ENCODE measurements at regions not wholly inside any gene's neighbourhood (a gene's known extent, or its start where the extent isn't known, plus 50 kb on each side); places are given as distances from the start of the nearest gene placed in this dataset.

DNA sequence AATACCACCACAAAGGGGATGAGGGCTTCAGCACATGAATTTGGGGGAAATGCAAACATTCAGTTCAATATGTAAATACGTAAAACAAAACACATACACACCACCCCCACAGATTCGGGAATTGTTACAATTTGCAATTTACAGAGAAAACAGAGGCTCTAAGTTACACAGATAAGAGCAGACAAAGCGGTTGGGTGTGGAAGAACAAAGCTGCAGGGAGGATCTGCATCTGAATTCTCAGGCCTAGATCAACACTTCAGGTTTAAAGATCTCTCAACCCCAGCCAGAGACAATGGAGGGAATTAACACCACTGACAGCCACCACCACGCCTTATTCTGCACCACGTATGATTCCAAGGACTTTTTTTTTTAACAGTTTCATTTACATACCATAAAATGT is 375.5 kb downstream of the BCL11B start:
- H3K36me3 ChIP-seq (ENCODE audit: control insufficient read depth in 2 of 2, insufficient read depth in 2 of 2, low read length in 1 of 2): no peaks in the 10 kb centered on the region
- no peak overlapping the region for H3K4me3 ChIP-seq (ENCODE audit: low read length in 2 of 2)
- DNase-seq (ENCODE audit: low read depth in 6 of 9, low spot score in 9 of 9): no peak
- peaks cover 2 to 5% of the 10 kb centered on the region in 2 donors for H3K9me3 ChIP-seq (ENCODE audit: control insufficient read depth in 2 of 2, insufficient read depth in 1 of 2, low read length in 1 of 2)
- peaks cover 0 to under 1% of the 10 kb centered on the region in 2 donors for H3K4me1 ChIP-seq (ENCODE audit: control insufficient read depth in 2 of 2, insufficient read depth in 2 of 2, low read length in 2 of 2)
- H3K27ac ChIP-seq (ENCODE audit: low read depth in 1 of 2, low read length in 1 of 2): no peak overlapping the region
- no peaks in the 10 kb centered on the region for H3K27me3 ChIP-seq (ENCODE audit: control insufficient read depth in 2 of 2, insufficient read depth in 1 of 2, low read length in 1 of 2)
- 88% methylated on average over 5 of the region's 5 CpGs for WGBS

DNA sequence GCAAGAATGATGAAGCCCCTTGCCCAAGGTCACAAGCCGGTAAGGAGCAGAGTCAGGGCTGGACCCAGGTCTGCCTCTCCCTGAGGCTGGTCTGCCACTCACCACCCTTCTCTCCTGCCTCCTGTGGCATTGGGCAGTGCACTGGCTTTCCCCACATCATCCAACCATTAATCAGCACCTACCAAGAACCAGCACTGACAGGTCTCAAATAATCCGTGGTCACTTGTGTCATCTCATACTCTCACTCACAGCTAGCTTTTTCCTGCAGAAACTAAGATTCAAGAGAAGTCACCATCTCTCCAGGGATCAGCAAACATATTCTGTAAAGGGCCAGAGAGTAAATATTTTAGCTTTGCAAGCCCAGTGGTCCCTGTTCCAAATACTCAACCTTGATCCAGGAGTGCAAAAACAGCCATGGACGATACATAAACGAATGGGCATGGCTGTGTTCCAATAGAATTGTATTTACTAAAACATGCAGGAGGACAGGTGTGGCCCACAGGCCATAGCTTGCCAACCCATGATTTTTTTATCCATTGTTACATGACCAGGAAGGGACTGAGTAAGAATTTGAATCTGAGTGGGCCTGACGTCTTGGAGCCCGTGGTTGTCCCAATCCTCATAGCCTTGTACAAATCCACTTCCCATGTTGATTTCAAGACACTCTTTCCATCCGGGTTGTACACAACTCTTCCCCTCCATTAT is 374.2 kb downstream of the BCL11B start:
- no peak for DNase-seq (ENCODE audit: low read depth in 6 of 9, low spot score in 9 of 9)
- Histone ChIP-seq H3K36me3 (ENCODE audit: control insufficient read depth in 2 of 2, insufficient read depth in 2 of 2, low read length in 1 of 2) (no peaks in the 10 kb centered on the region), H3K9me3 (ENCODE audit: control insufficient read depth in 2 of 2, insufficient read depth in 1 of 2, low read length in 1 of 2) (peaks cover 2 to 5% of the 10 kb centered on the region in 2 donors), H3K4me3 (ENCODE audit: low read length in 2 of 2) (no peak overlapping the region), H3K4me1 (ENCODE audit: control insufficient read depth in 2 of 2, insufficient read depth in 2 of 2, low read length in 2 of 2) (peaks cover 0 to 7% of the 10 kb centered on the region in 2 donors), H3K27ac (ENCODE audit: low read depth in 1 of 2, low read length in 1 of 2) (no peak overlapping the region), H3K27me3 (ENCODE audit: control insufficient read depth in 2 of 2, insufficient read depth in 1 of 2, low read length in 1 of 2) (no peaks in the 10 kb centered on the region)
- 96% methylated on average over 7 of the region's 7 CpGs for WGBS

DNA sequence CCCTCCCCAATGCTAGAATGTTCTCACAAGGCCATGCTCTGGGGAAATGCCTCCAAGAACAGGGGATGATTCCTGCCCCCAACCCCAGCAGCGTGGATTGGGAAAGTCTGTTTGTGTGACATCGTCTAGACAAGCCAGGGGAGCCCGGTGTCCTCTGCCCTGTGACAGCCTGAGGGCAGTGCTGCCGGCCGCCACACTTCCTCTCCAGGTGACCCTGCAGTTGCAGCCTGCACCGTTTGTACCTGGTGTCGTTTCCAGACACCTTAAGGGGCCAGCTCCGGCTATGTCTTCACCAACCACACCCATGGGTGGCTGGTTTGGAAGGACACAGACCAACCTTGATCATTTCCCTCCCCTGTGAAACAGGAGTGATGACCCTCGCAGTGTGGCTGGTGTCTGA is 372.6 kb downstream of the BCL11B start:
- 77% methylated on average over 9 of the region's 9 CpGs for WGBS
- Histone ChIP-seq H3K27me3 (ENCODE audit: control insufficient read depth in 2 of 2, insufficient read depth in 1 of 2, low read length in 1 of 2) (no peaks in the 10 kb centered on the region), H3K27ac (ENCODE audit: low read depth in 1 of 2, low read length in 1 of 2) (no peak overlapping the region), H3K36me3 (ENCODE audit: control insufficient read depth in 2 of 2, insufficient read depth in 2 of 2, low read length in 1 of 2) (no peaks in the 10 kb centered on the region), H3K4me1 (ENCODE audit: control insufficient read depth in 2 of 2, insufficient read depth in 2 of 2, low read length in 2 of 2) (peaks cover 0 to 7% of the 10 kb centered on the region in 2 donors), H3K9me3 (ENCODE audit: control insufficient read depth in 2 of 2, insufficient read depth in 1 of 2, low read length in 1 of 2) (peaks cover 2 to 5% of the 10 kb centered on the region in 2 donors), H3K4me3 (ENCODE audit: low read length in 2 of 2) (no peak overlapping the region)
- DNase-seq (ENCODE audit: low read depth in 6 of 9, low spot score in 9 of 9): no peak

DNA sequence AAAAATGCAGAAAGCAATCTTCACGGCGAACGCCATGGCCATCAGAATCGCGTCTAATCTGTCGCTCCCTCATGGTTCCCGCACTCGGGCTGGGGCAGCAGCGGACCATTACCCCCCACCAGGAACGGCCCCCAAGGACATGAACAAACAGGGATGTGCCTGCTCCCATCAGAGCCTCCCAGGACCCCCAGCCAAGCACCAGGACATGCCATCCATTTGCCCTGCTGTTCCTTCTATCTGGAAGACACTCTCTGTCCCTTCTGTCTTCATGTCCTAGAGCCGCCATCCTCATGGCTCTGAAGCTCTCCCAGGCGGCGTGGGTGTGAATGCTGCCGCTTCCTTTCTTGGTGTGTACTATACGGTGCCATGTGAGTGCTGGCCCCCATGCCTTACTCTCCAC is 371.8 kb downstream of the BCL11B start:
- Histone ChIP-seq H3K36me3 (ENCODE audit: control insufficient read depth in 2 of 2, insufficient read depth in 2 of 2, low read length in 1 of 2) (no peaks in the 10 kb centered on the region), H3K9me3 (ENCODE audit: control insufficient read depth in 2 of 2, insufficient read depth in 1 of 2, low read length in 1 of 2) (peaks cover 2 to 5% of the 10 kb centered on the region in 2 donors), H3K27me3 (ENCODE audit: control insufficient read depth in 2 of 2, insufficient read depth in 1 of 2, low read length in 1 of 2) (peaks cover 0 to 2% of the 10 kb centered on the region in 2 donors), H3K4me1 (ENCODE audit: control insufficient read depth in 2 of 2, insufficient read depth in 2 of 2, low read length in 2 of 2) (peaks cover 0 to 7% of the 10 kb centered on the region in 2 donors), H3K27ac (ENCODE audit: low read depth in 1 of 2, low read length in 1 of 2) (no peak overlapping the region), H3K4me3 (ENCODE audit: low read length in 2 of 2) (no peak overlapping the region)
- 97% methylated on average over 15 of the region's 15 CpGs for whole genome bisulfite sequencing
- no peak for DNase-seq (ENCODE audit: low read depth in 6 of 9, low spot score in 9 of 9)

DNA sequence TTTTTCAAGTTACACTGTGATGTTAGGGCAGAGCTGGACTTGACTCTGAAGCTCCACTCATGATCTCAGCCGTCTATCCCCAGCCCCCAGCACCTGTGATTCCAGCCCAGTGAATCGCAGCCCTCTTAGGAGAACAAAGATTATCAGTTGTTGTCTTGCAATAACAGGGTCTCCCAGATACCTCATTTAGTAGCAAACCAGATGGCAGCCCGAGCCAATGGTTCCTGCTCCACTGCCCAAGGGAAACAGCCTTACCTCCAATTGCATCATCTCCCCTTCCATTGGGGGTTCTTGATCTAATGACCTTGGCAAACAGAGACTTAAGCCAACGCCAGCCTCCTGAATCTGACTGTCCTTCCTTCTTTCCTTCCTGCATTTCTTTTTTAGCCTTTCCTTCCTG is 371.2 kb downstream of the BCL11B start:
- peaks cover 2 to 5% of the 10 kb centered on the region in 2 donors for H3K9me3 ChIP-seq (ENCODE audit: control insufficient read depth in 2 of 2, insufficient read depth in 1 of 2, low read length in 1 of 2)
- peaks cover 0 to 7% of the 10 kb centered on the region in 2 donors for H3K4me1 ChIP-seq (ENCODE audit: control insufficient read depth in 2 of 2, insufficient read depth in 2 of 2, low read length in 2 of 2)
- H3K4me3 ChIP-seq (ENCODE audit: low read length in 2 of 2): no peak overlapping the region
- peaks cover 0 to 2% of the 10 kb centered on the region in 2 donors for H3K27me3 ChIP-seq (ENCODE audit: control insufficient read depth in 2 of 2, insufficient read depth in 1 of 2, low read length in 1 of 2)
- no peak overlapping the region for H3K27ac ChIP-seq (ENCODE audit: low read depth in 1 of 2, low read length in 1 of 2)
- WGBS: 85% methylated on average over 4 of the region's 4 CpGs
- DNase-seq (ENCODE audit: low read depth in 6 of 9, low spot score in 9 of 9): no peak
- no peaks in the 10 kb centered on the region for H3K36me3 ChIP-seq (ENCODE audit: control insufficient read depth in 2 of 2, insufficient read depth in 2 of 2, low read length in 1 of 2)

DNA sequence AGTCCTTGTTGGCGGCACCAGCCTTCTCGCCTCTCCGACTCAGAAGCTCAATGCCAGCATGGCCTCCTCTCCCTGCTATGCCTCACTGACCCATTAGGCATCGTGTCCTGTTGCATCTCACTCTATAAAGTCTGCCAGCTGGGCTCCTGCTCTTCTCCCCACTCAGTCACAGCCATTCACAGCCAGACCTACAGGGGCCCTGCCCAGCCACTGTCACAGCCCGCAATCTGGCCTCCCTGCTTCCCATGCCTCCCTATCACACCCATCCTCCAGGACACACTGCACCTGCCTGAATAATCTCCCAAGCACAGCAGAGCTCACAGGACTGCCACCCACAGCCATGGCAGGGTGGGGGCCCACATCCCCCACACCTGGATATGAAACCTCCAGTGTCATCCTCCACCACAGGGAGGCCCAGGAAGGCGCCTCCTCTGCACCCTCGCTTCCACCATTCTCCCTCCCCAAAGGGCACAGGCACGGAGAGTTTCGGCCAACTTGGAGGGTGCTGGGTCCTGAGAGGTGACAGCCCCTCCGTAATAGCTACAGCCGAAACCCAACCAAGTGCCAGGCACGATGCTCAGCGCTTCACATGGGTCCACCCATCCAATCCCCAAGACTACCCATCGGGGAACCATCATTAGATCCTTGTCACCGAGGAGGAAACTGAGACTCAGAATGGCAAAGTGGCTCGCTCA is 370.3 kb downstream of the BCL11B start:
- no peak overlapping the region for H3K4me3 ChIP-seq (ENCODE audit: low read length in 2 of 2)
- whole genome bisulfite sequencing: 93% methylated on average over 16 of the region's 16 CpGs
- peaks cover 3 to 15% of the 10 kb centered on the region in 2 donors for H3K4me1 ChIP-seq (ENCODE audit: control insufficient read depth in 2 of 2, insufficient read depth in 2 of 2, low read length in 2 of 2)
- no peaks in the 10 kb centered on the region for H3K36me3 ChIP-seq (ENCODE audit: control insufficient read depth in 2 of 2, insufficient read depth in 2 of 2, low read length in 1 of 2)
- H3K27me3 ChIP-seq (ENCODE audit: control insufficient read depth in 2 of 2, insufficient read depth in 1 of 2, low read length in 1 of 2): peaks cover 0 to 2% of the 10 kb centered on the region in 2 donors
- DNase-seq (ENCODE audit: low read depth in 6 of 9, low spot score in 9 of 9): no peak
- peaks cover 2 to 5% of the 10 kb centered on the region in 2 donors for H3K9me3 ChIP-seq (ENCODE audit: control insufficient read depth in 2 of 2, insufficient read depth in 1 of 2, low read length in 1 of 2)
- no peak overlapping the region for H3K27ac ChIP-seq (ENCODE audit: low read depth in 1 of 2, low read length in 1 of 2)

DNA sequence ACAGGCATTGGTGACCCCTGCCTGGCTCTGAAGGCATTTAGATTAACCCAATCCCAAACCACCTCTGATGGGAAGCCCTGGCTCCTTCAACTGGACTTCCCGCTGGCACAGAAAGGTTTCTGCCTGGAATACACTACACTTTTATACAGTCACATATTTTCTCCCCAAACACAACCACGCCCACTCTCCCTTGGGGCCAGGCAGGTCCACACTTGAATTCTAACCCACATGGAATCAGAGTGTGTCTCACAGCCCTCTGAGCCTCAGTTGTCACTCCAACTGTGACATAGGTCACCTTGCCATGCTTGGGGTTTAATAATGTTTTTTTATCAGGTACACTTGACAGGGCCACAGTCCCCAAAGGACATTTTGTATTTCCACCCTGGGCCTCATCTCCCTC is 368.6 kb downstream of the BCL11B start:
- peaks cover 0 to 2% of the 10 kb centered on the region in 2 donors for H3K27me3 ChIP-seq (ENCODE audit: control insufficient read depth in 2 of 2, insufficient read depth in 1 of 2, low read length in 1 of 2)
- no peak overlapping the region for H3K4me3 ChIP-seq (ENCODE audit: low read length in 2 of 2)
- no peak for DNase-seq (ENCODE audit: low read depth in 6 of 9, low spot score in 9 of 9)
- H3K36me3 ChIP-seq (ENCODE audit: control insufficient read depth in 2 of 2, insufficient read depth in 2 of 2, low read length in 1 of 2): no peaks in the 10 kb centered on the region
- WGBS: 93% methylated on average over 2 of the region's 2 CpGs
- H3K4me1 ChIP-seq (ENCODE audit: control insufficient read depth in 2 of 2, insufficient read depth in 2 of 2, low read length in 2 of 2): peaks cover 6 to 18% of the 10 kb centered on the region in 2 donors
- H3K27ac ChIP-seq (ENCODE audit: low read depth in 1 of 2, low read length in 1 of 2): no peak overlapping the region
- H3K9me3 ChIP-seq (ENCODE audit: control insufficient read depth in 2 of 2, insufficient read depth in 1 of 2, low read length in 1 of 2): no peaks in the 10 kb centered on the region

DNA sequence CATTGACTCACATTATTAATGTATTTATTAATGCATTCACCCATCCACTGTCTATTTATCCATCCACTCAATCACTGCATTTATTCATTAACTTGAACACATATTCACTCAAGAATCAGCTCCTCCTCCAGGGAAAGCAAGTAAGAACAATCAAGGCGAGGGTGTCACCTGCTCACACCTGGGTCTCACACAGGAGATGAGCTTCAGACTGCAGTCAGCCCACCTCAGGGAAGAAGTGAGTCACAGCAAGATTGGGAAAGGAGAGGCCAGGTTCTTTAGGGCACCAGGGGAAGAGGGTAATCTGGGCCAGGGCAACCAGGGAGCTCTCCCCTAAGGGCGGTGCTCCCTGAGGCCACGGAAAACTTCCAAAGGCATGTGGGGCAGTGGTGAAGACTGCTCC is 367.3 kb downstream of the BCL11B start:
- 96% methylated on average over 3 of the region's 3 CpGs for WGBS
- H3K4me3 ChIP-seq (ENCODE audit: low read length in 2 of 2): no peak overlapping the region
- peaks cover 0 to 2% of the 10 kb centered on the region in 2 donors for H3K27me3 ChIP-seq (ENCODE audit: control insufficient read depth in 2 of 2, insufficient read depth in 1 of 2, low read length in 1 of 2)
- no peak overlapping the region for H3K27ac ChIP-seq (ENCODE audit: low read depth in 1 of 2, low read length in 1 of 2)
- H3K4me1 ChIP-seq (ENCODE audit: control insufficient read depth in 2 of 2, insufficient read depth in 2 of 2, low read length in 2 of 2): peaks cover 6 to 22% of the 10 kb centered on the region in 2 donors
- DNase-seq (ENCODE audit: low read depth in 6 of 9, low spot score in 9 of 9): no peak
- no peaks in the 10 kb centered on the region for H3K36me3 ChIP-seq (ENCODE audit: control insufficient read depth in 2 of 2, insufficient read depth in 2 of 2, low read length in 1 of 2)
- no peaks in the 10 kb centered on the region for H3K9me3 ChIP-seq (ENCODE audit: control insufficient read depth in 2 of 2, insufficient read depth in 1 of 2, low read length in 1 of 2)
